ENCODE measurements at regions not wholly inside any gene's neighbourhood (a gene's known extent, or its start where the extent isn't known, plus 50 kb on each side); places are given as distances from the start of the nearest gene placed in this dataset.

GRCh38 chr7:24019841-24020240 is 264.1 kb upstream of the NPY start:
- no peak overlapping the region for H3K27ac ChIP-seq
- TF ChIP-seq CTCF (conservative IDR thresholded peaks at IDR 0.05) = no peak

GRCh38 chr7:24024276-24025068 is 259.5 kb upstream of the NPY start:
- TF ChIP-seq CTCF (conservative IDR thresholded peaks at IDR 0.05) = no peak
- H3K27ac ChIP-seq = no peak overlapping the region

DNA sequence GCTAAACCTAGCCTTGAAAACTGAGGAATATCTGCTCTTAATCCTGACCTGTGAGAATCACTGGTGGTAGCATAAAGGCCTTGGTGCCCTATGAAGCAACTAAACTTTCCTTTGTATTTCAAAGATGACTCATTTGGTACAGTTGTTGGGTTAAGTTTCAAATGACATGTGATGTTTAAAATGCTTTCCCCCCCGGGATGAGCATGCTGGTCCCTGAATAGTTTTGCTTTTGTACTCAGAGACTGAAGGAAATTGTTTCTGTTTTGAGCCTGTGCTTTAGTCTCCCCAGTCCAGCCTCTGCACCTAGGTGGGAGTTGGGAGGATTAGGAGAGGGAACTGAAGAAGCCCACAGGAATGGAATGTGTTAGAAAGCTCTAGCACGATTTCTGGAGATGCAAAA is 258.9 kb upstream of the NPY start:
- H3K27ac ChIP-seq = no peak overlapping the region
- no peak for TF ChIP-seq CTCF (conservative IDR thresholded peaks at IDR 0.05)

GRCh38 chr7:24025765-24026164 is 258.2 kb upstream of the NPY start:
- TF ChIP-seq CTCF (conservative IDR thresholded peaks at IDR 0.05) = no peak
- no peak overlapping the region for H3K27ac ChIP-seq

- no peak for TF ChIP-seq CTCF (conservative IDR thresholded peaks at IDR 0.05)
- no peak overlapping the region for H3K27ac ChIP-seq
Observed at GRCh38 chr7:24026351-24026750, 257.6 kb upstream of the NPY start.

- TF ChIP-seq CTCF (conservative IDR thresholded peaks at IDR 0.05) = no peak
- no peak overlapping the region for H3K27ac ChIP-seq
Observed at GRCh38 chr7:24029068-24029467, 254.9 kb upstream of the NPY start.

DNA sequence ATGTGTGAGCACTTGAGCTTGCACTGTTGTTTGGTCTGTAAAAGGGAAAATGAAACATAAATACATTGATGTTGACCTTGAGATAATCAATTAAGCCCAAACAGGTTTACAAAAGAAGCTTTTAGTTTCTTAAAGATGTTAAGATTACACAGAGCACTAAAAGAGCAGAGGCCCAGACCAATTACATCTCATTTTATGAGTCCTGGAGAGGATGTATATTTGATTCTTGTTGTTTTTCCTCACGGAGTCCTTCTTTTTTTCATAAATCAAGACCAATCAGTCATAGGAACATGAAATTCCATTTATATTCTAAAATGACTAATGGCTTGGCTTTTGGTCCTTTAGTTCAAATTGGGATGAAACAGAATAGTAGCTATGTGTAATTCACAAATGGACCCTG is 249.7 kb upstream of the NPY start:
- no peak for TF ChIP-seq CTCF (conservative IDR thresholded peaks at IDR 0.05)
- no peak overlapping the region for H3K27ac ChIP-seq
